ENCODE measurements at regions not wholly inside any gene's neighbourhood (a gene's known extent, or its start where the extent isn't known, plus 50 kb on each side); places are given as distances from the start of the nearest gene placed in this dataset.

- TF ChIP-seq ZBTB46 (CRISPR knock-in tag; IDR thresholded peaks at IDR 0.05; ENCODE audit: borderline replicate concordance): no peak
- no peak for TF ChIP-seq PATZ1 (CRISPR knock-in tag; IDR thresholded peaks at IDR 0.05)
- TF ChIP-seq, protein P1, sequence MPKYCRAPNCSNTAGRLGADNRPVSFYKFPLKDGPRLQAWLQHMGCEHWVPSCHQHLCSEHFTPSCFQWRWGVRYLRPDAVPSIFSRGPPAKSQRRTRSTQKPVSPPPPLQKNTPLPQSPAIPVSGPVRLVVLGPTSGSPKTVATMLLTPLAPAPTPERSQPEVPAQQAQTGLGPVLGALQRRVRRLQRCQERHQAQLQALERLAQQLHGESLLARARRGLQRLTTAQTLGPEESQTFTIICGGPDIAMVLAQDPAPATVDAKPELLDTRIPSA (CRISPR knock-in tag; IDR thresholded peaks at IDR 0.05; ENCODE audit: borderline replicate concordance): no peak
- TF ChIP-seq JUND (CRISPR knock-in tag; IDR thresholded peaks at IDR 0.05): no peak
- TF ChIP-seq MYC (CRISPR knock-in tag; IDR thresholded peaks at IDR 0.05; ENCODE audit: borderline replicate concordance): no peak
- no peak for TF ChIP-seq RAD21 (CRISPR knock-in tag; IDR thresholded peaks at IDR 0.05)
- TF ChIP-seq ZNF782 (CRISPR knock-in tag; IDR thresholded peaks at IDR 0.05; ENCODE audit: borderline replicate concordance): no peak
- peak; percentile 32; the same call in 1 of the 2 replicates for TF ChIP-seq SALL1 (CRISPR knock-in tag; IDR thresholded peaks at IDR 0.05)
- no peak for TF ChIP-seq ATRX (CRISPR knock-in tag; IDR thresholded peaks at IDR 0.05; ENCODE audit: borderline replicate concordance)
- TF ChIP-seq AGO1 (IDR thresholded peaks at IDR 0.05; ENCODE audit: low read depth, low read length, poor library complexity, severe bottlenecking): no peak
- no peak for TF ChIP-seq HMGA1 (CRISPR knock-in tag; conservative IDR thresholded peaks at IDR 0.05)
- no peak for TF ChIP-seq PITX1 (CRISPR knock-in tag; IDR thresholded peaks at IDR 0.05)
- no peak for TF ChIP-seq ZNF484 (CRISPR knock-in tag; IDR thresholded peaks at IDR 0.05; ENCODE audit: borderline replicate concordance, low read depth)
- TF ChIP-seq NR2F1 (CRISPR knock-in tag; IDR thresholded peaks at IDR 0.05): no peak
- TF ChIP-seq, protein P2, sequence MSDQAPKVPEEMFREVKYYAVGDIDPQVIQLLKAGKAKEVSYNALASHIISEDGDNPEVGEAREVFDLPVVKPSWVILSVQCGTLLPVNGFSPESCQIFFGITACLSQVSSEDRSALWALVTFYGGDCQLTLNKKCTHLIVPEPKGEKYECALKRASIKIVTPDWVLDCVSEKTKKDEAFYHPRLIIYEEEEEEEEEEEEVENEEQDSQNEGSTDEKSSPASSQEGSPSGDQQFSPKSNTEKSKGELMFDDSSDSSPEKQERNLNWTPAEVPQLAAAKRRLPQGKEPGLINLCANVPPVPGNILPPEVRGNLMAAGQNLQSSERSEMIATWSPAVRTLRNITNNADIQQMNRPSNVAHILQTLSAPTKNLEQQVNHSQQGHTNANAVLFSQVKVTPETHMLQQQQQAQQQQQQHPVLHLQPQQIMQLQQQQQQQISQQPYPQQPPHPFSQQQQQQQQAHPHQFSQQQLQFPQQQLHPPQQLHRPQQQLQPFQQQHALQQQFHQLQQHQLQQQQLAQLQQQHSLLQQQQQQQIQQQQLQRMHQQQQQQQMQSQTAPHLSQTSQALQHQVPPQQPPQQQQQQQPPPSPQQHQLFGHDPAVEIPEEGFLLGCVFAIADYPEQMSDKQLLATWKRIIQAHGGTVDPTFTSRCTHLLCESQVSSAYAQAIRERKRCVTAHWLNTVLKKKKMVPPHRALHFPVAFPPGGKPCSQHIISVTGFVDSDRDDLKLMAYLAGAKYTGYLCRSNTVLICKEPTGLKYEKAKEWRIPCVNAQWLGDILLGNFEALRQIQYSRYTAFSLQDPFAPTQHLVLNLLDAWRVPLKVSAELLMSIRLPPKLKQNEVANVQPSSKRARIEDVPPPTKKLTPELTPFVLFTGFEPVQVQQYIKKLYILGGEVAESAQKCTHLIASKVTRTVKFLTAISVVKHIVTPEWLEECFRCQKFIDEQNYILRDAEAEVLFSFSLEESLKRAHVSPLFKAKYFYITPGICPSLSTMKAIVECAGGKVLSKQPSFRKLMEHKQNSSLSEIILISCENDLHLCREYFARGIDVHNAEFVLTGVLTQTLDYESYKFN (CRISPR knock-in tag; conservative IDR thresholded peaks at IDR 0.05): peak; percentile 47
- no peak for TF ChIP-seq HOXA3 (CRISPR knock-in tag; IDR thresholded peaks at IDR 0.05)
- TF ChIP-seq TP53 (CRISPR knock-in tag; conservative IDR thresholded peaks at IDR 0.05): no peak
- TF ChIP-seq KDM5A (IDR thresholded peaks at IDR 0.05; ENCODE audit: borderline replicate concordance, low read length): no peak
- TF ChIP-seq NFE2L2 (IDR thresholded peaks at IDR 0.05; ENCODE audit: low read length): no peak
- no peak for TF ChIP-seq ZNF251 (CRISPR knock-in tag; IDR thresholded peaks at IDR 0.05)
- TF ChIP-seq ZNF616 (CRISPR knock-in tag; IDR thresholded peaks at IDR 0.05; ENCODE audit: low read depth): no peak
- no peak for TF ChIP-seq GFI1 (CRISPR knock-in tag; IDR thresholded peaks at IDR 0.05; ENCODE audit: borderline replicate concordance)
- no peak for TF ChIP-seq SETDB1 (CRISPR knock-in tag; IDR thresholded peaks at IDR 0.05; ENCODE audit: borderline replicate concordance)
These were observed 135.1 kb upstream of the MAGI3 start (continued) for GRCh38 chr1:113255038-113255719.
